ENCODE measurements at regions not wholly inside any gene's neighbourhood (a gene's known extent, or its start where the extent isn't known, plus 50 kb on each side); places are given as distances from the start of the nearest gene placed in this dataset.

DNA sequence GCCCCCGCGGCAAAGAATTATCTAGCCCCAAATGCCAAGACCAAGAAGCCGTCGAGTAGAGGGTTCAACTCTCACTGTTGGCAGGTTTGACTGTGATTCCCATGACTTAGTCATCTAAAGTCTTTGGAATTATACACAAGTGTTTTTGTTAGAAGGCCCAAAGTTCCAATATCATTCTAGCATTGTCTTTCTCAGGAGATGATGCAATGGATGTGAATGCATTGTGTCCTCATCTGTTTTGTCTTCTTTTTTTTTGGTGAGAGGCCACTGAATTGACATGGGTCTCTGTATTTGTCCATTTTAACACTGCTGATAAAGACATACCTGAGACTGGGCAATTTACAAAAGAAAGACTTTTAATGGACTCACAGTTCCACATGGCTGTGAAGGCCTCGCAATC lies 290.5 kb upstream of the ZFP64 start:
- H3F3A ChIP-seq (ENCODE audit: insufficient read depth, low read length, poor library complexity, severe bottlenecking) = no peaks in the 10 kb centered on the region
- no peaks in the 10 kb centered on the region for H3K9me2 ChIP-seq (ENCODE audit: insufficient read depth, low read length)
- H3K9ac ChIP-seq (ENCODE audit: low read length) = no peak overlapping the region
- no peak overlapping the region for H3K27ac ChIP-seq (ENCODE audit: low read length)
- H3K36me3 ChIP-seq (ENCODE audit: insufficient read depth, low read length) = no peaks in the 10 kb centered on the region
- H3K79me2 ChIP-seq (replicated peaks; ENCODE audit: insufficient read depth, low read length) = no peaks in the 10 kb centered on the region
- H3K4me2 ChIP-seq (ENCODE audit: low read length) = no peak overlapping the region
- no peaks in the 10 kb centered on the region for H3K9me3 ChIP-seq (ENCODE audit: low read length)
- H3K4me3 ChIP-seq (ENCODE audit: low read length) = no peak overlapping the region
- TF ChIP-seq POLR2AphosphoS5 (IDR thresholded peaks at IDR 0.05) (no peak), EZH2 (IDR thresholded peaks at IDR 0.05; ENCODE audit: borderline replicate concordance, insufficient read depth, low read length, poor library complexity, severe bottlenecking) (no peak), SMC3 (conservative IDR thresholded peaks at IDR 0.05; ENCODE audit: poor library complexity) (no peak), MXI1 (conservative IDR thresholded peaks at IDR 0.05; ENCODE audit: poor library complexity, severe bottlenecking) (no peak), CTCF (IDR thresholded peaks at IDR 0.05; ENCODE audit: poor library complexity, severe bottlenecking) (no peak), RAD21 (conservative IDR thresholded peaks at IDR 0.05) (no peak), EP300 (conservative IDR thresholded peaks at IDR 0.05; ENCODE audit: poor library complexity, severe bottlenecking) (no peak), TAF1 (IDR thresholded peaks at IDR 0.05; ENCODE audit: low read depth) (no peak)
- TF ChIP-seq, protein P1, sequence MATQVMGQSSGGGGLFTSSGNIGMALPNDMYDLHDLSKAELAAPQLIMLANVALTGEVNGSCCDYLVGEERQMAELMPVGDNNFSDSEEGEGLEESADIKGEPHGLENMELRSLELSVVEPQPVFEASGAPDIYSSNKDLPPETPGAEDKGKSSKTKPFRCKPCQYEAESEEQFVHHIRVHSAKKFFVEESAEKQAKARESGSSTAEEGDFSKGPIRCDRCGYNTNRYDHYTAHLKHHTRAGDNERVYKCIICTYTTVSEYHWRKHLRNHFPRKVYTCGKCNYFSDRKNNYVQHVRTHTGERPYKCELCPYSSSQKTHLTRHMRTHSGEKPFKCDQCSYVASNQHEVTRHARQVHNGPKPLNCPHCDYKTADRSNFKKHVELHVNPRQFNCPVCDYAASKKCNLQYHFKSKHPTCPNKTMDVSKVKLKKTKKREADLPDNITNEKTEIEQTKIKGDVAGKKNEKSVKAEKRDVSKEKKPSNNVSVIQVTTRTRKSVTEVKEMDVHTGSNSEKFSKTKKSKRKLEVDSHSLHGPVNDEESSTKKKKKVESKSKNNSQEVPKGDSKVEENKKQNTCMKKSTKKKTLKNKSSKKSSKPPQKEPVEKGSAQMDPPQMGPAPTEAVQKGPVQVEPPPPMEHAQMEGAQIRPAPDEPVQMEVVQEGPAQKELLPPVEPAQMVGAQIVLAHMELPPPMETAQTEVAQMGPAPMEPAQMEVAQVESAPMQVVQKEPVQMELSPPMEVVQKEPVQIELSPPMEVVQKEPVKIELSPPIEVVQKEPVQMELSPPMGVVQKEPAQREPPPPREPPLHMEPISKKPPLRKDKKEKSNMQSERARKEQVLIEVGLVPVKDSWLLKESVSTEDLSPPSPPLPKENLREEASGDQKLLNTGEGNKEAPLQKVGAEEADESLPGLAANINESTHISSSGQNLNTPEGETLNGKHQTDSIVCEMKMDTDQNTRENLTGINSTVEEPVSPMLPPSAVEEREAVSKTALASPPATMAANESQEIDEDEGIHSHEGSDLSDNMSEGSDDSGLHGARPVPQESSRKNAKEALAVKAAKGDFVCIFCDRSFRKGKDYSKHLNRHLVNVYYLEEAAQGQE (IDR thresholded peaks at IDR 0.05; ENCODE audit: borderline replicate concordance) = no peak
- no peaks in the 10 kb centered on the region for H3K27me3 ChIP-seq (ENCODE audit: insufficient read depth, low read depth, low read length)
- H2AFZ ChIP-seq (ENCODE audit: low read depth, low read length) = no peak overlapping the region
- H4K20me1 ChIP-seq (ENCODE audit: insufficient read depth) = no peaks in the 10 kb centered on the region

DNA sequence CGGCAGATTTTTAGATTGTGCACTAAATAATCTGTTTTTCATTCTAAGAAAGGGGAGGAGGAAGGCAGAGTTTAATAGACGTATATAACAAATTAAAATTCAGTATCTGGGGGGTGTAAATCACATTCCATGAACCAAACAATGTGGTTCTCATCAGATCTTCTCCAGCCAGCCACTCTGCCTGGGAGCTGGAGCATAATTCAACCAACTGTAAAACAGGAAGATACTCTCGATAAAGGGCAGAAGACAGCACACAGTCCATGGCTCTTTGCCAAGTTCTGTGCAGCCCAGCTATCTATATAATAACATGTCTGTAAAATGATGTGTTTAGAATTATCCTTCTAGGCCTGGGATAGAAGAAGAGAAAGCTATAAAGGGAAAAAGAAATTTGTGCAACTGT lies 289.9 kb upstream of the ZFP64 start:
- Histone ChIP-seq H3K9me2 (ENCODE audit: insufficient read depth, low read length) (no peaks in the 10 kb centered on the region), H3K27ac (ENCODE audit: low read length) (no peak overlapping the region), H3K9ac (ENCODE audit: low read length) (no peak overlapping the region), H3K4me3 (ENCODE audit: low read length) (no peak overlapping the region), H3K36me3 (ENCODE audit: insufficient read depth, low read length) (no peaks in the 10 kb centered on the region), H2AFZ (ENCODE audit: low read depth, low read length) (no peak overlapping the region), H3F3A (ENCODE audit: insufficient read depth, low read length, poor library complexity, severe bottlenecking) (no peaks in the 10 kb centered on the region), H3K79me2 (replicated peaks; ENCODE audit: insufficient read depth, low read length) (no peaks in the 10 kb centered on the region), H4K20me1 (ENCODE audit: insufficient read depth) (no peaks in the 10 kb centered on the region), H3K27me3 (ENCODE audit: insufficient read depth, low read depth, low read length) (no peaks in the 10 kb centered on the region), H3K9me3 (ENCODE audit: low read length) (no peaks in the 10 kb centered on the region), H3K4me2 (ENCODE audit: low read length) (no peak overlapping the region)
- TF ChIP-seq MXI1 (conservative IDR thresholded peaks at IDR 0.05; ENCODE audit: poor library complexity, severe bottlenecking) (no peak), SMC3 (conservative IDR thresholded peaks at IDR 0.05; ENCODE audit: poor library complexity) (no peak), POLR2AphosphoS5 (IDR thresholded peaks at IDR 0.05) (no peak), EZH2 (IDR thresholded peaks at IDR 0.05; ENCODE audit: borderline replicate concordance, insufficient read depth, low read length, poor library complexity, severe bottlenecking) (no peak), EP300 (conservative IDR thresholded peaks at IDR 0.05; ENCODE audit: poor library complexity, severe bottlenecking) (no peak), RAD21 (conservative IDR thresholded peaks at IDR 0.05) (no peak), TAF1 (IDR thresholded peaks at IDR 0.05; ENCODE audit: low read depth) (no peak), CTCF (IDR thresholded peaks at IDR 0.05; ENCODE audit: poor library complexity, severe bottlenecking) (no peak)
- TF ChIP-seq, protein P1 (IDR thresholded peaks at IDR 0.05; ENCODE audit: borderline replicate concordance) = no peak
